ENCODE measurements at regions not wholly inside any gene's neighbourhood (a gene's known extent, or its start where the extent isn't known, plus 50 kb on each side); places are given as distances from the start of the nearest gene placed in this dataset.
"Not testable (repeated sequence)": the region's sequence is repeated elsewhere in the genome, so short reads cannot be mapped to it uniquely, and the experiment has no call there.

- intact Hi-C loops (cut with DNase I) = no loop called here
- ATAC-seq (no peak), DNase-seq (no peak)
- H3K9me3 ChIP-seq = no peaks in the 10 kb centered on the region
- 32% methylated on average over 6 of the region's 6 CpGs for whole genome bisulfite sequencing (ENCODE audit: insufficient coverage, low coverage, low lambda C conversion rate, missing lambda C conversion rate)
- TF ChIP-seq CTCF (IDR thresholded peaks at IDR 0.05) (no peak), POLR2A (IDR thresholded peaks at IDR 0.05) (no peak)
- no peak overlapping the region for H3K4me3 ChIP-seq
- H3K36me3 ChIP-seq = no peaks in the 10 kb centered on the region
- H3K27me3 ChIP-seq = peaks cover 0 to 4% of the 10 kb centered on the region in 2 donors
- H3K27ac ChIP-seq = no peak overlapping the region
- no peaks in the 10 kb centered on the region for H3K4me1 ChIP-seq
Observed at GRCh38 chr4:42778349-42778748, 114.2 kb upstream of the GRXCR1 start.

- no peak overlapping the region for H3K27ac ChIP-seq
- intact Hi-C loops (cut with DNase I) = no loop called here
- WGBS (ENCODE audit: insufficient coverage, low coverage, low lambda C conversion rate, missing lambda C conversion rate) = 46% methylated on average over 2 of the region's 4 CpGs
- no peaks in the 10 kb centered on the region for H3K9me3 ChIP-seq
- H3K4me1 ChIP-seq = no peaks in the 10 kb centered on the region
- peaks cover 0 to 4% of the 10 kb centered on the region in 2 donors for H3K27me3 ChIP-seq
- ATAC-seq = no peak
- H3K4me3 ChIP-seq = no peak overlapping the region
- DNase-seq = no peak
- TF ChIP-seq CTCF (IDR thresholded peaks at IDR 0.05) (no peak), POLR2A (IDR thresholded peaks at IDR 0.05) (no peak)
- H3K36me3 ChIP-seq = no peaks in the 10 kb centered on the region
Observed at GRCh38 chr4:42768125-42768748, 111.3 kb upstream of the ATP8A1 start.

- no peaks in the 10 kb centered on the region for H3K9me3 ChIP-seq
- no peaks in the 10 kb centered on the region for H3K4me1 ChIP-seq
- no peaks in the 10 kb centered on the region for H3K36me3 ChIP-seq
- H3K27ac ChIP-seq = no peak overlapping the region
- H3K27me3 ChIP-seq = peaks cover 0 to 4% of the 10 kb centered on the region in 2 donors
- intact Hi-C loops (cut with DNase I) = no loop called here
- DNase-seq = no peak
- TF ChIP-seq POLR2A (IDR thresholded peaks at IDR 0.05) = no peak
- no peak for TF ChIP-seq CTCF (IDR thresholded peaks at IDR 0.05)
- no peak for ATAC-seq
- WGBS (ENCODE audit: insufficient coverage, low coverage, low lambda C conversion rate, missing lambda C conversion rate) = 40% methylated on average over 3 of the region's 9 CpGs
- no peak overlapping the region for H3K4me3 ChIP-seq
Observed at GRCh38 chr4:42767669-42768068, 110.8 kb upstream of the ATP8A1 start.

- H3K36me3 ChIP-seq = no peaks in the 10 kb centered on the region
- H3K27ac ChIP-seq = no peak overlapping the region
- H3K4me1 ChIP-seq = no peaks in the 10 kb centered on the region
- no peaks in the 10 kb centered on the region for H3K9me3 ChIP-seq
- H3K27me3 ChIP-seq = peaks cover 0 to 4% of the 10 kb centered on the region in 2 donors
- no peak for ATAC-seq
- no peak overlapping the region for H3K4me3 ChIP-seq
- intact Hi-C loops (cut with DNase I) = no loop called here
- DNase-seq = no peak
- TF ChIP-seq POLR2A (IDR thresholded peaks at IDR 0.05) (no peak), CTCF (IDR thresholded peaks at IDR 0.05) (no peak)
- WGBS (ENCODE audit: insufficient coverage, low coverage, low lambda C conversion rate, missing lambda C conversion rate) = 45% methylated on average over 2 of the region's 2 CpGs
Observed at GRCh38 chr4:42761804-42762203, 104.9 kb upstream of the ATP8A1 start.

GRCh38 chr4:42754965-42755364 is 98.1 kb upstream of the ATP8A1 start:
- ATAC-seq; H3K4me3 ChIP-seq; H3K27me3 ChIP-seq; H3K27ac ChIP-seq; DNase-seq; intact Hi-C loops (cut with DNase I); H3K9me3 ChIP-seq; H3K4me1 ChIP-seq; H3K36me3 ChIP-seq: not testable (repeated sequence)
- WGBS (ENCODE audit: insufficient coverage, low coverage, low lambda C conversion rate, missing lambda C conversion rate) = 36% methylated on average over 2 of the region's 2 CpGs
